Parathyroid adenoma (tissue), 2 donors: ENCODE measurements at regions not wholly inside any gene's neighbourhood (a gene's known extent, or its start where the extent isn't known, plus 50 kb on each side); places are given as distances from the start of the nearest gene placed in this dataset.

Experiments
- H2AFZ ChIP-seq: fragments of 300-600 bp; sonication (generic); one replicate; pipeline ENCODE4 v1.7.0; 2017; ENCODE audit warnings: antibody characterized with exemption, mild to moderate bottlenecking
- H3K27ac ChIP-seq: fragments of 300-600 bp; sonication (generic); one replicate; pipeline ENCODE4 v1.7.0; 2017
- H3K27me3 ChIP-seq: fragments of 300-600 bp; sonication (generic); one replicate; pipeline ENCODE4 v1.7.0; 2017; ENCODE audit warnings: low read length; ENCODE audit not compliant: control insufficient read depth, insufficient read depth
- H3K36me3 ChIP-seq: fragments of 300-600 bp; sonication (generic); one replicate; pipeline ENCODE4 v1.7.0; 2017; ENCODE audit warnings: low read length; ENCODE audit not compliant: control insufficient read depth, insufficient read depth
- H3K4me1 ChIP-seq: fragments of 300-600 bp; sonication (generic); one replicate; pipeline ENCODE4 v1.7.0; 2017; ENCODE audit warnings: control low read depth
- H3K4me2 ChIP-seq: fragments of 300-600 bp; sonication (generic); one replicate; pipeline ENCODE4 v1.7.0; 2017; ENCODE audit warnings: low read length
- H3K4me3 ChIP-seq: fragments of 300-600 bp; sonication (generic); one replicate; pipeline ENCODE4 v1.7.0; 2017; ENCODE audit warnings: low read depth, low read length
- H3K79me2 ChIP-seq: fragments of 300-600 bp; sonication (generic); one replicate; pipeline ENCODE4 v1.7.0; 2017; ENCODE audit warnings: control low read depth
- H3K9ac ChIP-seq: fragments of 300-600 bp; sonication (generic); one replicate; pipeline ENCODE4 v1.7.0; 2017; ENCODE audit warnings: mild to moderate bottlenecking
- H3K9me3 ChIP-seq: fragments of 300-600 bp; sonication (generic); one replicate; pipeline ENCODE4 v1.7.0; 2017; ENCODE audit warnings: low read length; ENCODE audit not compliant: control insufficient read depth
- TF ChIP-seq, protein P1 (sequence below): fragments of 300-600 bp; sonication (generic); IDR thresholded peaks from one replicate; pipeline ENCODE4 v1.7.0; 2017; ENCODE audit warnings: antibody characterized with exemption, mild to moderate bottlenecking
- donor health status: primary hyperparathyroidism.

DNA sequence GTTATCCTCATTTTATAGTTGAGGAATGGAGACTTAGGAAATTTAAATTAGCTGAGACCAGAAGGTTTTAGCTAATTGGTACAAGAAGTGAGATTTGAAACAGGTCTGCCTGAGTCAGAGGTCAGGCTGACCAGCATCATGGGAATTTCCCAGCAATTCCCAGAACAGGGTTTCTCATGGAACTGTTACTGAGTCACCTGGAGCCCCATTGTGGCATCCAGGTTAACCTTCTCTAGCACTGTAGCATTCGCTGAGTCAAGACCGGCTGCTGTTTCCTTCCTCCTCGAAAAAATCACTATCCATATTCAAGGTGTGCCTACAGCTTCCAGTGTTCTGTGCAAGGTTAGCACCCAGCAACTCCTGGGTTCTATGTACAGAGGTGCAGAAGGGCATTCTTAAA is 238.0 kb upstream of the MAN1A1 start:
- Histone ChIP-seq H3K4me1 (no peaks in the 10 kb centered on the region), H3K4me3 (no peak overlapping the region), H3K9me3 (no peaks in the 10 kb centered on the region), H3K36me3 (no peaks in the 10 kb centered on the region), H2AFZ (no peak overlapping the region), H3K79me2 (no peaks in the 10 kb centered on the region), H3K27ac (no peak overlapping the region), H3K9ac (no peak overlapping the region), H3K27me3 (no peaks in the 10 kb centered on the region), H3K4me2 (no peak overlapping the region)
- TF ChIP-seq, protein P1, sequence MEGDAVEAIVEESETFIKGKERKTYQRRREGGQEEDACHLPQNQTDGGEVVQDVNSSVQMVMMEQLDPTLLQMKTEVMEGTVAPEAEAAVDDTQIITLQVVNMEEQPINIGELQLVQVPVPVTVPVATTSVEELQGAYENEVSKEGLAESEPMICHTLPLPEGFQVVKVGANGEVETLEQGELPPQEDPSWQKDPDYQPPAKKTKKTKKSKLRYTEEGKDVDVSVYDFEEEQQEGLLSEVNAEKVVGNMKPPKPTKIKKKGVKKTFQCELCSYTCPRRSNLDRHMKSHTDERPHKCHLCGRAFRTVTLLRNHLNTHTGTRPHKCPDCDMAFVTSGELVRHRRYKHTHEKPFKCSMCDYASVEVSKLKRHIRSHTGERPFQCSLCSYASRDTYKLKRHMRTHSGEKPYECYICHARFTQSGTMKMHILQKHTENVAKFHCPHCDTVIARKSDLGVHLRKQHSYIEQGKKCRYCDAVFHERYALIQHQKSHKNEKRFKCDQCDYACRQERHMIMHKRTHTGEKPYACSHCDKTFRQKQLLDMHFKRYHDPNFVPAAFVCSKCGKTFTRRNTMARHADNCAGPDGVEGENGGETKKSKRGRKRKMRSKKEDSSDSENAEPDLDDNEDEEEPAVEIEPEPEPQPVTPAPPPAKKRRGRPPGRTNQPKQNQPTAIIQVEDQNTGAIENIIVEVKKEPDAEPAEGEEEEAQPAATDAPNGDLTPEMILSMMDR, result no peak

DNA sequence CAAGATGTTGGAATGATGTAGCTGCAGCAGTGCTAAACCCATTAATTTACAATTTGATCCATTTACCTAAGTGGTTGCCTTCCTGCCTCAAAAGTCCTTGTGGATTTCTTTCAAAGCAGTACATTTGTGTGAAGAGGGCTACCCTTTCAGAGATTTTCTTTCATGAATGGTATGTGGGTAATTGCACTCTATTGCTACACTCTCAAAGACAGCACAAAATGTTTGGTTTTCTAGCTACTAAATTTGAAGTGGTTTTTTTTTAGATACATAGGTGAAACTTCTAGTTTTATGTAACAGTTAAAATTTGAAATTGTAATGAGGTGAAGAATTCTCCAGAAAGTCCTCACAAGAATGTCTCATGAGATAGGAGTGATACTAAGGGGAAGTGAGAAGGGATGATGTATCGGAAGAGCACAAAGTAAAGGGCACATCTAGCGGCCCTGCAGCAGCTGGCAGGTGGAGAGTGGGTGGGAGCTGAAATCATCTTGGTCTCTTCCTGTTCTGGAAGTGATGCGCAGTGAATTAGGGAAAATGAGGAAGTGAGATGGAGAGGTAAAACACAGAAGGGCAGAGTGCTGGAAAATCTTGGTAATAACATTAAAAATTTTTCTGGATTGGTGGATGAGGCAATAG is 236.8 kb upstream of the MAN1A1 start:
- Histone ChIP-seq H3K36me3 (no peaks in the 10 kb centered on the region), H3K9me3 (no peaks in the 10 kb centered on the region), H3K27me3 (no peaks in the 10 kb centered on the region), H3K4me1 (no peaks in the 10 kb centered on the region), H3K9ac (no peak overlapping the region), H3K79me2 (no peaks in the 10 kb centered on the region), H3K4me3 (no peak overlapping the region), H3K4me2 (no peak overlapping the region), H3K27ac (no peak overlapping the region), H2AFZ (no peak overlapping the region)
- TF ChIP-seq, protein P1, result no peak

DNA sequence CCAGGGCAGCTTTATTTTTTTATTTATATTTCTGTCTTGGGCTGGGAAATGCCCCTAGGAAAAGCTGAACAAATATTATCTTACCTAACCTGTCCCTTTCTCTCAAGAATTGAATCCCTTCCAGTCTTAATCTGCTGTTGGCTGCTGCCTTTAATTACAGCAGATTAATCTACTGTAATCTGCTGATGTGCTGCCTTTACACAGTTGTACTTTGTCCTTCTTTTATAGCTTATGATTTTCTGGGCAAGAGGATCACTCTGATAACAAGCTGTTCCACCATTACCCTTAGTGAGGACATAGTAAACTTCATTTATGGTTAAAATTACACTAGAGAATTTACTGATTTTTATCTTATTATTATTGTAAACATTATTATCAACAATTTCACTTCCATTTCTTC is 234.5 kb upstream of the MAN1A1 start:
- no peak overlapping the region for H2AFZ ChIP-seq
- no peaks in the 10 kb centered on the region for H3K9me3 ChIP-seq
- TF ChIP-seq, protein P1, result no peak
- no peak overlapping the region for H3K4me2 ChIP-seq
- no peak overlapping the region for H3K4me3 ChIP-seq
- no peaks in the 10 kb centered on the region for H3K4me1 ChIP-seq
- no peak overlapping the region for H3K9ac ChIP-seq
- H3K27me3 ChIP-seq, result no peaks in the 10 kb centered on the region
- no peak overlapping the region for H3K27ac ChIP-seq
- no peaks in the 10 kb centered on the region for H3K36me3 ChIP-seq
- no peaks in the 10 kb centered on the region for H3K79me2 ChIP-seq

DNA sequence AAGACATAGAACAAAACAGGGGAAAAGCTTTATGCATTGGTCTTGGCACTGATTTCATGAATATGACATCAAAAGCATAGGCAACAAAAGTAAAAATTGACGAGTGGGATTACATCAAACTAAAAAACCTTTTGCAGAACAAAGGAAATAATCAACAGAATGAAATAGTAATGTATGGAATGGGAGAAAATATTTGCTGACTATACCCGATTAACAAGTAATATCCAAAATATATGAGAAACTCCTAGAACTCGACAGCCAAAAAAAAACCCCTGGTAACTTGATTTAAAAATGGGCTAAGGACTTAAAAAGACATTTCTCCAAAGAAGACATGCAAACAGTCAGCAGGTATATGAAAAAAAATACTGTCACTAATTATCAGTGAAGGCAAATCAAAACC is 231.7 kb upstream of the MAN1A1 start:
- Histone ChIP-seq H3K36me3 (no peaks in the 10 kb centered on the region), H3K9me3 (no peaks in the 10 kb centered on the region), H2AFZ (no peak overlapping the region), H3K4me1 (no peaks in the 10 kb centered on the region), H3K9ac (no peak overlapping the region), H3K27me3 (no peaks in the 10 kb centered on the region), H3K27ac (no peak overlapping the region), H3K4me2 (no peak overlapping the region), H3K4me3 (no peak overlapping the region), H3K79me2 (no peaks in the 10 kb centered on the region)
- TF ChIP-seq, protein P1, result no peak

DNA sequence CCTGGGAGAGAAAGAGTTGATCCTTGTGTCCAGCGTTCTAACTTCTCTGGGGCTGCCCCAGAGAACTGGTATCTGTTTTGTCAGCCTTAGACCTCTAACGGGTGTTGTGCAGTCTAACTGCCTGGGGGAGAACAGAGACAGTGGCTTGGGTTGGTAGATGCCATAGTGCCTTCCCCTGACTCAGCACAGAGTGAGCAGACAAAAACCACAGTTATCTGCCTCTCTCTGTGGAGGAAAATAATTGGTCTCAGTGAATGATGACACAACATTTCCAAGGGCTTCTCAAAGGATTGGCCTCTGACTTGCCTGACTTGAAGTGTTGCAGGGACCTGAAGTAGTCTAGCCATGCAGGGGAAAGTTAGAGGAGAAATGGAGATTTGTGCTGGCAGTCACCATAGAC is 226.2 kb upstream of the MAN1A1 start:
- H3K9me3 ChIP-seq, result no peaks in the 10 kb centered on the region
- no peak overlapping the region for H3K4me3 ChIP-seq
- H3K79me2 ChIP-seq, result no peaks in the 10 kb centered on the region
- H3K36me3 ChIP-seq, result no peaks in the 10 kb centered on the region
- no peak overlapping the region for H3K4me2 ChIP-seq
- TF ChIP-seq, protein P1, result no peak
- no peak overlapping the region for H3K9ac ChIP-seq
- H2AFZ ChIP-seq, result no peak overlapping the region
- H3K27me3 ChIP-seq, result no peaks in the 10 kb centered on the region
- H3K4me1 ChIP-seq, result no peaks in the 10 kb centered on the region
- no peak overlapping the region for H3K27ac ChIP-seq
